PC-3 (cell line): ENCODE measurements at regions not wholly inside any gene's neighbourhood (a gene's known extent, or its start where the extent isn't known, plus 50 kb on each side); places are given as distances from the start of the nearest gene placed in this dataset.
"Not testable (repeated sequence)": the region's sequence is repeated elsewhere in the genome, so short reads cannot be mapped to it uniquely, and the experiment has no call there.

ENCODE experiments used
- ATAC-seq: fragments of 200-7000 bp; cut with Tn5 transposase; 2 replicates; pipeline ENCODE4 v1.9.1; 2020; ENCODE audit warnings: mild to moderate bottlenecking, moderate library complexity
- BruUV-seq: library from RNA; stranded (reverse); fragments of 400-500 nt; replicated peaks from 2 replicates; lab custom pipeline; 2021; lab: Mats Ljungman, UMichigan
- CTCF ChIA-PET: fragments of 300-600 bp; sonication (Branson Sonifier 250); formaldehyde crosslinking; loops from one replicate; lab custom pipeline; 2022; ENCODE audit warnings: antibody characterized with exemption; lab: Charles Lee
- POLR2A ChIA-PET: fragments of 300-600 bp; sonication (Branson Sonifier 250); formaldehyde crosslinking; loops from one replicate; lab custom pipeline; 2022; ENCODE audit warnings: antibody characterized with exemption; ENCODE audit not compliant: unreplicated experiment; lab: Charles Lee
- DNase-seq: peaks from one replicate; pipeline ENCODE4 v3.0.0-alpha.2; 2015
- H2AFZ ChIP-seq: fragments of 300-600 bp; sonication (generic); 2 replicates; pipeline ENCODE4 v1.6.0; 2016; ENCODE audit warnings: antibody characterized with exemption, low read length
- H3F3A ChIP-seq: fragments of 300-600 bp; sonication (generic); one replicate; pipeline ENCODE4 v1.6.0; 2017; ENCODE audit warnings: antibody characterized with exemption, low read length, control low read depth, mild to moderate bottlenecking; ENCODE audit not compliant: unreplicated experiment
- H3K27ac ChIP-seq: fragments of 300-600 bp; sonication (generic); 2 replicates; pipeline ENCODE4 v1.5.1; 2016; ENCODE audit warnings: mild to moderate bottlenecking, low read length
- H3K27me3 ChIP-seq: fragments of 300-600 bp; sonication (generic); 2 replicates; pipeline ENCODE4 v1.6.1; 2016; ENCODE audit warnings: low read length, mixed read lengths
- H3K36me3 ChIP-seq: fragments of 300-600 bp; sonication (generic); 2 replicates; pipeline ENCODE4 v1.6.1; 2016; ENCODE audit warnings: low read depth, mixed run types, low read length, mixed read lengths
- H3K4me1 ChIP-seq: fragments of 300-600 bp; sonication (generic); 2 replicates; pipeline ENCODE4 v1.5.1; 2016; ENCODE audit warnings: low read length; ENCODE audit not compliant: insufficient read depth
- H3K4me2 ChIP-seq: fragments of 300-600 bp; sonication (generic); 2 replicates; pipeline ENCODE4 v1.6.0; 2016; ENCODE audit warnings: low read length
- H3K4me3 ChIP-seq: fragments of 300-600 bp; sonication (generic); 2 replicates; pipeline ENCODE4 v1.5.1; 2016; ENCODE audit warnings: mild to moderate bottlenecking, low read length, mixed read lengths
- H3K79me2 ChIP-seq: fragments of 300-600 bp; sonication (generic); 2 replicates; pipeline ENCODE4 v1.6.1; 2017; ENCODE audit warnings: low read length, mixed read lengths
- H3K9ac ChIP-seq: fragments of 300-600 bp; sonication (generic); 2 replicates; pipeline ENCODE4 v1.6.0; 2016; ENCODE audit warnings: mild to moderate bottlenecking, low read length
- H3K9me2 ChIP-seq: fragments of 300-600 bp; sonication (generic); replicated peaks from 2 replicates; pipeline ENCODE4 v1.6.1; 2016; ENCODE audit warnings: mixed run types, low read length, mixed read lengths
- H3K9me3 ChIP-seq: fragments of 300-600 bp; sonication (generic); 2 replicates; pipeline ENCODE4 v1.6.1; 2016; ENCODE audit warnings: low read length, mixed read lengths
- H4K20me1 ChIP-seq: fragments of 300-600 bp; sonication (generic); 2 replicates; pipeline ENCODE4 v1.6.1; 2016; ENCODE audit warnings: low read length, mixed read lengths
- CTCF ChIP-seq: fragments of 300-600 bp; sonication (generic); conservative IDR thresholded peaks from 2 replicates; pipeline ENCODE4 v1.5.1; 2017; ENCODE audit warnings: antibody characterized with exemption, low read depth, mild to moderate bottlenecking, low read length
- EZH2 ChIP-seq: fragments of 300-600 bp; sonication (generic); IDR thresholded peaks from one replicate; pipeline ENCODE4 v1.6.1; 2017; ENCODE audit warnings: antibody characterized with exemption, mild to moderate bottlenecking, low read length; ENCODE audit not compliant: unreplicated experiment
- EZH2phosphoT487 ChIP-seq: fragments of 300-600 bp; sonication (generic); IDR thresholded peaks from 2 replicates; pipeline ENCODE4 v1.6.1; 2018; ENCODE audit warnings: mild to moderate bottlenecking, antibody characterized with exemption, low read length, borderline replicate concordance
- intact Hi-C: fragments of 100-400 bp; cut with micrococcal nuclease; formaldehyde crosslinking; loops from 2 replicates; pipeline ENCODE4 v1.9.0; 2023

- H3K9me2 ChIP-seq = no peaks in the 10 kb centered on the region
- H3K4me1 ChIP-seq = no peaks in the 10 kb centered on the region
- CTCF ChIA-PET = no interaction called here
- no peak overlapping the region for H2AFZ ChIP-seq
- BruUV-seq = no TSS peak
- no peaks in the 10 kb centered on the region for H3K9me3 ChIP-seq
- ATAC-seq (peak; percentile 51), DNase-seq (peak; percentile 39)
- H3K4me2 ChIP-seq = no peak overlapping the region
- TF ChIP-seq CTCF (no peak), EZH2phosphoT487 (no peak), EZH2 (no peak)
- no peaks in the 10 kb centered on the region for H3K79me2 ChIP-seq
- H3K27me3 ChIP-seq = peaks cover 45% of the 10 kb centered on the region
- POLR2A ChIA-PET = interaction anchor here (0.6 kb wide), 1 partner anchor 196 kb away, joined by 4 read pairs; no protein-coding TSS in a partner anchor
- no peak overlapping the region for H3K9ac ChIP-seq
- no peaks in the 10 kb centered on the region for H3K36me3 ChIP-seq
- H3K27ac ChIP-seq = no peak overlapping the region
- H3K4me3 ChIP-seq = no peak overlapping the region
- intact Hi-C loops = no loop called here
- no peaks in the 10 kb centered on the region for H4K20me1 ChIP-seq
- H3F3A ChIP-seq = no peaks in the 10 kb centered on the region
Measured at GRCh38 chr7:148515728-148516695, 74.6 kb upstream of the C7orf33 start.

- H3K27me3 ChIP-seq = peaks cover 52% of the 10 kb centered on the region
- POLR2A ChIA-PET, H3K9ac ChIP-seq, H4K20me1 ChIP-seq, intact Hi-C loops, DNase-seq, H3K9me2 ChIP-seq, H2AFZ ChIP-seq, H3K4me2 ChIP-seq, H3K4me1 ChIP-seq, H3K4me3 ChIP-seq, BruUV-seq, ATAC-seq, H3K9me3 ChIP-seq, H3K27ac ChIP-seq, H3K79me2 ChIP-seq, H3K36me3 ChIP-seq, H3F3A ChIP-seq: not testable (repeated sequence)
- CTCF ChIA-PET = interaction anchor here (0.6 kb wide), 1 partner anchor 255 kb away, joined by 3 read pairs; no protein-coding TSS in a partner anchor
Measured at GRCh38 chr7:148519386-148519785, 71.2 kb upstream of the C7orf33 start.

GRCh38 chr7:148521271-148521670 lies 69.3 kb upstream of the C7orf33 start:
- no peak for TF ChIP-seq EZH2
- TF ChIP-seq CTCF = no peak
- TF ChIP-seq EZH2phosphoT487 = no peak
- CTCF ChIA-PET = no interaction called here
- Histone ChIP-seq H2AFZ (no peak overlapping the region), H3K9ac (no peak overlapping the region), H3K27me3 (peaks cover 50% of the 10 kb centered on the region), H3K27ac (no peak overlapping the region), H3F3A (no peaks in the 10 kb centered on the region), H3K4me3 (no peak overlapping the region), H3K4me1 (no peaks in the 10 kb centered on the region), H3K79me2 (no peaks in the 10 kb centered on the region), H3K9me3 (no peaks in the 10 kb centered on the region), H3K4me2 (no peak overlapping the region), H3K36me3 (no peaks in the 10 kb centered on the region), H4K20me1 (no peaks in the 10 kb centered on the region), H3K9me2 (no peaks in the 10 kb centered on the region)
- BruUV-seq = no TSS peak
- ATAC-seq (no peak), DNase-seq (no peak)
- intact Hi-C loops = no loop called here
- POLR2A ChIA-PET = no interaction called here
